Gastrocnemius medialis (tissue), 4 donors: ENCODE measurements at regions not wholly inside any gene's neighbourhood (a gene's known extent, or its start where the extent isn't known, plus 50 kb on each side); places are given as distances from the start of the nearest gene placed in this dataset.

Experiments
- POLR2A ChIP-seq, 2 donors: fragments of 450-650 bp; IDR thresholded peaks; one replicate each; pipeline ENCODE4 v1.6.1; 2017; ENCODE audit warnings: antibody characterized with exemption in 2 of 2, mild to moderate bottlenecking in 2 of 2, moderate library complexity in 2 of 2
- TF ChIP-seq, protein P1 (sequence below), 5 experiments: fragments of 450-650 bp in 3 of 5; fragments of 200-600 bp in 2 of 5; sonication (generic) in 2 of 5; IDR thresholded peaks in 4 of 5; conservative IDR thresholded peaks in 1 of 5; 1 replicate in 4 of 5; 2 replicates in 1 of 5; pipeline ENCODE4 v1.5.1; 2016 to 2019; ENCODE audit warnings: antibody characterized with exemption in 5 of 5, mild to moderate bottlenecking in 3 of 5, moderate library complexity in 3 of 5

DNA sequence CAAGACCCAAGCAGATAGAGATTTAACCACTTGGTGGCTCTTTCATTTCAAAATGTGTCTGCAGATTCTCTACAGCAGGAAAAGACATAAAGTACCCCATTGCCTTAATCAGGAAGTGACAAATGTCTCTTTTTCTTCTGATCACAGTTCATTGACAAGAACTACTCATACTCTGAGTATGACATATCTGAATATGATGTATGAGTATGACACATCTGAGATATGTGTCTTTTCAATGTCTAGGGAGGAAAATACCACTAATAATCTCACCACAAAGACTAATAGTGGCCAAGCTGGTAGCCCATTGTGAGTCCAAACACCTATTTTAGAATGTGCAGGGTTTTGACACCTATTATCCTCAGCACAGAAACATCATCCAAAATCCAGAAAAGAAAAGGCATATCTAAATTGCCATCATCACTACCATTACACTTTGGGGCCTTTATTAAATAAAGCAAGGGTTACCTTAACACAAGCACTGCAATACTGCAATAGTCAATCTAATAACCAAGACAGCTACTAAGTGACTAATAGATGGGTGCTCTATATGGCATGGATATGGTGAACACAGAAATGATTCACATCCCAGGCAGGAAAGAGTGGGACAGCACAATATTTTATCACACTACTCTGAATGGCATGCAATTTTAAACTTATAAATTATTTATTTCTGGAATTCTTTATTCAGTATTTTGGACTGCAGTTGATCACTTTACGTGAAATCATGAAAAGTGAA is 243.7 kb upstream of the FAR2 start:
- TF ChIP-seq, protein P1, sequence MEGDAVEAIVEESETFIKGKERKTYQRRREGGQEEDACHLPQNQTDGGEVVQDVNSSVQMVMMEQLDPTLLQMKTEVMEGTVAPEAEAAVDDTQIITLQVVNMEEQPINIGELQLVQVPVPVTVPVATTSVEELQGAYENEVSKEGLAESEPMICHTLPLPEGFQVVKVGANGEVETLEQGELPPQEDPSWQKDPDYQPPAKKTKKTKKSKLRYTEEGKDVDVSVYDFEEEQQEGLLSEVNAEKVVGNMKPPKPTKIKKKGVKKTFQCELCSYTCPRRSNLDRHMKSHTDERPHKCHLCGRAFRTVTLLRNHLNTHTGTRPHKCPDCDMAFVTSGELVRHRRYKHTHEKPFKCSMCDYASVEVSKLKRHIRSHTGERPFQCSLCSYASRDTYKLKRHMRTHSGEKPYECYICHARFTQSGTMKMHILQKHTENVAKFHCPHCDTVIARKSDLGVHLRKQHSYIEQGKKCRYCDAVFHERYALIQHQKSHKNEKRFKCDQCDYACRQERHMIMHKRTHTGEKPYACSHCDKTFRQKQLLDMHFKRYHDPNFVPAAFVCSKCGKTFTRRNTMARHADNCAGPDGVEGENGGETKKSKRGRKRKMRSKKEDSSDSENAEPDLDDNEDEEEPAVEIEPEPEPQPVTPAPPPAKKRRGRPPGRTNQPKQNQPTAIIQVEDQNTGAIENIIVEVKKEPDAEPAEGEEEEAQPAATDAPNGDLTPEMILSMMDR (IDR thresholded peaks at IDR 0.05 in 4 of 5, conservative IDR thresholded peaks at IDR 0.05 in 1 of 5), result no peak
- TF ChIP-seq POLR2A (IDR thresholded peaks at IDR 0.05), result no peak
